ENCODE measurements at regions not wholly inside any gene's neighbourhood (a gene's known extent, or its start where the extent isn't known, plus 50 kb on each side); places are given as distances from the start of the nearest gene placed in this dataset.
"Not testable (repeated sequence)": the region's sequence is repeated elsewhere in the genome, so short reads cannot be mapped to it uniquely, and the experiment has no call there.

- no peak for DNase-seq (ENCODE audit: low spot score)
Measured at GRCh38 chr6:19976411-19977129, 139.4 kb downstream of the ID4 start.

- DNase-seq (ENCODE audit: low spot score): no peak
Measured at GRCh38 chr6:19979059-19979458, 141.9 kb downstream of the ID4 start.

GRCh38 chr6:19979986-19980385 lies 142.8 kb downstream of the ID4 start:
- no peak for DNase-seq (ENCODE audit: low spot score)

- no peak for DNase-seq (ENCODE audit: low spot score)
Measured at GRCh38 chr6:19983374-19983773, 146.2 kb downstream of the ID4 start.

- no peak for DNase-seq (ENCODE audit: low spot score)
Measured at GRCh38 chr6:19986691-19987438, 149.7 kb downstream of the ID4 start.

GRCh38 chr6:19988555-19988954 lies 151.4 kb downstream of the ID4 start:
- DNase-seq (ENCODE audit: low spot score): peak; percentile 49

GRCh38 chr6:19991176-19991575 lies 154.0 kb downstream of the ID4 start:
- DNase-seq (ENCODE audit: low spot score): no peak

GRCh38 chr6:19994909-19995308 lies 157.7 kb downstream of the ID4 start:
- no peak for DNase-seq (ENCODE audit: low spot score)

GRCh38 chr6:19995575-19996257 lies 158.5 kb downstream of the ID4 start:
- no peak for DNase-seq (ENCODE audit: low spot score)

GRCh38 chr6:19997104-19997503 lies 159.9 kb downstream of the ID4 start:
- DNase-seq (ENCODE audit: low spot score): no peak

GRCh38 chr6:19998541-19998940 lies 161.4 kb downstream of the ID4 start:
- no peak for DNase-seq (ENCODE audit: low spot score)

GRCh38 chr6:19999319-20000191 lies 162.4 kb downstream of the ID4 start:
- peak; percentile 73 for DNase-seq (ENCODE audit: low spot score)

- no peak for DNase-seq (ENCODE audit: low spot score)
Measured at GRCh38 chr6:20001286-20001685, 164.1 kb downstream of the ID4 start.

- DNase-seq (ENCODE audit: low spot score): no peak
Measured at GRCh38 chr6:20006037-20006436, 168.9 kb downstream of the ID4 start.

GRCh38 chr6:20008131-20008530 lies 171.0 kb downstream of the ID4 start:
- DNase-seq (ENCODE audit: low spot score): no peak

GRCh38 chr6:20013066-20013861 lies 176.1 kb downstream of the ID4 start:
- DNase-seq (ENCODE audit: low spot score): no peak

- DNase-seq (ENCODE audit: low spot score): no peak
Measured at GRCh38 chr6:20014508-20014907, 177.3 kb downstream of the ID4 start.

GRCh38 chr6:20020526-20020925 lies 183.4 kb downstream of the ID4 start:
- no peak for DNase-seq (ENCODE audit: low spot score)

- no peak for DNase-seq (ENCODE audit: low spot score)
Measured at GRCh38 chr6:20021795-20022194, 184.6 kb downstream of the ID4 start.

- DNase-seq (ENCODE audit: low spot score): not testable (repeated sequence)
Measured at GRCh38 chr6:20023549-20024315, 186.6 kb downstream of the ID4 start.

GRCh38 chr6:20024316-20024673 lies 187.1 kb downstream of the ID4 start:
- no peak for DNase-seq (ENCODE audit: low spot score)

All from RKO (cell line).